ENCODE measurements at regions not wholly inside any gene's neighbourhood (a gene's known extent, or its start where the extent isn't known, plus 50 kb on each side); places are given as distances from the start of the nearest gene placed in this dataset.

GRCh38 chr5:120298981-120299380, 165.1 kb upstream of the PRR16 start:
- H3K4me1 Mint-ChIP-seq (ENCODE audit: low read depth), result peaks cover 9% of the 10 kb centered on the region
- H3K27ac Mint-ChIP-seq (ENCODE audit: unreplicated experiment), result no peak overlapping the region
- H3K36me3 Mint-ChIP-seq (ENCODE audit: low read depth), result no peaks in the 10 kb centered on the region
- H3K27me3 Mint-ChIP-seq (ENCODE audit: low read depth), result peaks cover 5% of the 10 kb centered on the region
- H3K9me3 Mint-ChIP-seq (ENCODE audit: low read depth), result no peaks in the 10 kb centered on the region
- no peak overlapping the region for H3K4me3 Mint-ChIP-seq (ENCODE audit: unreplicated experiment)
- TF ChIP-seq CTCF (IDR thresholded peaks at IDR 0.05), result no peak
- DNase-seq (ENCODE audit: low spot score), result no peak

GRCh38 chr5:120304663-120305062, 159.4 kb upstream of the PRR16 start:
- no peak for TF ChIP-seq CTCF (IDR thresholded peaks at IDR 0.05)
- Mint-ChIP-seq H3K9me3 (ENCODE audit: low read depth) (no peaks in the 10 kb centered on the region), H3K27ac (ENCODE audit: unreplicated experiment) (no peak overlapping the region), H3K36me3 (ENCODE audit: low read depth) (no peaks in the 10 kb centered on the region), H3K27me3 (ENCODE audit: low read depth) (peaks cover 16% of the 10 kb centered on the region), H3K4me1 (ENCODE audit: low read depth) (no peaks in the 10 kb centered on the region), H3K4me3 (ENCODE audit: unreplicated experiment) (no peak overlapping the region)
- no peak for DNase-seq (ENCODE audit: low spot score)

GRCh38 chr5:120306303-120306702, 157.8 kb upstream of the PRR16 start:
- Mint-ChIP-seq H3K4me1 (ENCODE audit: low read depth) (no peaks in the 10 kb centered on the region), H3K4me3 (ENCODE audit: unreplicated experiment) (no peak overlapping the region), H3K27ac (ENCODE audit: unreplicated experiment) (no peak overlapping the region), H3K27me3 (ENCODE audit: low read depth) (peaks cover 13% of the 10 kb centered on the region), H3K9me3 (ENCODE audit: low read depth) (no peaks in the 10 kb centered on the region), H3K36me3 (ENCODE audit: low read depth) (no peaks in the 10 kb centered on the region)
- no peak for TF ChIP-seq CTCF (IDR thresholded peaks at IDR 0.05)
- no peak for DNase-seq (ENCODE audit: low spot score)

- Mint-ChIP-seq H3K36me3 (ENCODE audit: low read depth) (no peaks in the 10 kb centered on the region), H3K27ac (ENCODE audit: unreplicated experiment) (no peak overlapping the region), H3K4me3 (ENCODE audit: unreplicated experiment) (no peak overlapping the region), H3K4me1 (ENCODE audit: low read depth) (no peaks in the 10 kb centered on the region), H3K9me3 (ENCODE audit: low read depth) (peaks cover 3% of the 10 kb centered on the region), H3K27me3 (ENCODE audit: low read depth) (peaks cover 17% of the 10 kb centered on the region)
- TF ChIP-seq CTCF (IDR thresholded peaks at IDR 0.05), result no peak
- DNase-seq (ENCODE audit: low spot score), result no peak
These were observed 149.9 kb upstream of the PRR16 start for GRCh38 chr5:120314191-120314590.

GRCh38 chr5:120320626-120321025, 143.5 kb upstream of the PRR16 start:
- peaks cover 6% of the 10 kb centered on the region for H3K9me3 Mint-ChIP-seq (ENCODE audit: low read depth)
- no peak for TF ChIP-seq CTCF (IDR thresholded peaks at IDR 0.05)
- no peak for DNase-seq (ENCODE audit: low spot score)
- no peak overlapping the region for H3K4me3 Mint-ChIP-seq (ENCODE audit: unreplicated experiment)
- no peak overlapping the region for H3K27ac Mint-ChIP-seq (ENCODE audit: unreplicated experiment)
- no peaks in the 10 kb centered on the region for H3K4me1 Mint-ChIP-seq (ENCODE audit: low read depth)
- peaks cover 20% of the 10 kb centered on the region for H3K27me3 Mint-ChIP-seq (ENCODE audit: low read depth)
- H3K36me3 Mint-ChIP-seq (ENCODE audit: low read depth), result no peaks in the 10 kb centered on the region

All from chondrocyte (in vitro differentiated cells).